ENCODE measurements at regions not wholly inside any gene's neighbourhood (a gene's known extent, or its start where the extent isn't known, plus 50 kb on each side); places are given as distances from the start of the nearest gene placed in this dataset.

DNA sequence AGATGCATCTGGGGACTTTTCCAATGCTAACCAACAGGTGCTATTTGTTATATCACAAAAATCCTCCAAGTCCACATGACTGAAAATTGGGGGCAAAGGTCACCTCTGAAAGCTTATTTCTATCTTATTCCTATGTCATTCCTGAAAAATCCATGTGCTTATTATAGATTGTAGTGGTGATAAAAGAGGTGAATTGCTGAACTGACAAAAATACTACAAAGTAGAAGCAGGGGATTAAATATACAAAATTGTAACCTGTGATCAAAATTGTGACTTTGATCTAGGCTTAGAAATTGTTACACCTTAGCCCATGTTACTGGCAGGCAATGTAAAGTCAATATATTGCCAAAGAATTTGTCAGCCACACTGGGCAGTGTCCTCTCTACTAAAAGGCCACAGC lies 62.3 kb downstream of the IER5 start:
- TF ChIP-seq CTCF (IDR thresholded peaks at IDR 0.05; ENCODE audit: low read length) (no peak), EZH2phosphoT487 (IDR thresholded peaks at IDR 0.05; ENCODE audit: low read length) (no peak), EZH2 (optimal IDR thresholded peaks at IDR 0.05; ENCODE audit: low read depth, low read length) (no peak)

Data from MM.1S (cell line).